Kidney epithelial cell (primary cell): ENCODE measurements at regions not wholly inside any gene's neighbourhood (a gene's known extent, or its start where the extent isn't known, plus 50 kb on each side); places are given as distances from the start of the nearest gene placed in this dataset.

Experiments
- DNase-seq: peaks from one replicate; pipeline ENCODE4 v3.0.0-alpha.2; 2010; ENCODE audit warnings: low read depth
- H3K27me3 ChIP-seq: 2 replicates; pipeline ENCODE4 v1.6.0; 2011; ENCODE audit warnings: low read length; ENCODE audit not compliant: control insufficient read depth, insufficient read depth
- H3K36me3 ChIP-seq: 2 replicates; pipeline ENCODE4 v1.5.1; 2011; ENCODE audit warnings: low read length; ENCODE audit not compliant: control insufficient read depth, insufficient read depth
- H3K4me3 ChIP-seq: 2 replicates; pipeline ENCODE4 v1.5.1; 2011; ENCODE audit warnings: low read depth, mild to moderate bottlenecking, control low read depth, low read length
- CTCF ChIP-seq: IDR thresholded peaks from 2 replicates; pipeline ENCODE4 v1.5.1; 2011; ENCODE audit warnings: mild to moderate bottlenecking, moderate library complexity, low read length, control low read depth, inconsistent platforms; ENCODE audit not compliant: insufficient read depth, poor library complexity, severe bottlenecking

- no peak overlapping the region for H3K4me3 ChIP-seq
- no peaks in the 10 kb centered on the region for H3K27me3 ChIP-seq
- no peak for TF ChIP-seq CTCF
- H3K36me3 ChIP-seq: no peaks in the 10 kb centered on the region
- no peak for DNase-seq
These were observed 258.6 kb downstream of the PMP22 start for GRCh38 chr17:15006421-15007128.

GRCh38 chr17:15000661-15001060 is 264.5 kb downstream of the PMP22 start:
- Histone ChIP-seq H3K4me3 (no peak overlapping the region), H3K36me3 (no peaks in the 10 kb centered on the region), H3K27me3 (no peaks in the 10 kb centered on the region)
- no peak for DNase-seq
- no peak for TF ChIP-seq CTCF

- no peak for TF ChIP-seq CTCF
- no peak for DNase-seq
- Histone ChIP-seq H3K36me3 (no peaks in the 10 kb centered on the region), H3K4me3 (no peak overlapping the region), H3K27me3 (no peaks in the 10 kb centered on the region)
These were observed 267.8 kb downstream of the PMP22 start for GRCh38 chr17:14997290-14997689.

- H3K27me3 ChIP-seq: no peaks in the 10 kb centered on the region
- H3K4me3 ChIP-seq: no peak overlapping the region
- no peaks in the 10 kb centered on the region for H3K36me3 ChIP-seq
- DNase-seq: no peak
- no peak for TF ChIP-seq CTCF
These were observed 279.0 kb downstream of the PMP22 start for GRCh38 chr17:14986127-14986526.

- Histone ChIP-seq H3K36me3 (no peaks in the 10 kb centered on the region), H3K4me3 (no peak overlapping the region), H3K27me3 (no peaks in the 10 kb centered on the region)
- TF ChIP-seq CTCF: no peak
- no peak for DNase-seq
These were observed 292.3 kb downstream of the PMP22 start for GRCh38 chr17:14972844-14973243.

GRCh38 chr17:14971054-14971453 is 294.1 kb downstream of the PMP22 start:
- H3K4me3 ChIP-seq: no peak overlapping the region
- no peak for TF ChIP-seq CTCF
- no peak for DNase-seq
- no peaks in the 10 kb centered on the region for H3K36me3 ChIP-seq
- H3K27me3 ChIP-seq: no peaks in the 10 kb centered on the region
